CD14-positive monocyte (primary cell): ENCODE measurements at regions not wholly inside any gene's neighbourhood (a gene's known extent, or its start where the extent isn't known, plus 50 kb on each side); places are given as distances from the start of the nearest gene placed in this dataset.

Experiments
- DNase-seq, 3 donors: peaks; one replicate each; pipeline ENCODE4 v3.0.0-alpha.2; 2011 to 2022
- H2AFZ ChIP-seq: 2 replicates; pipeline ENCODE4 v1.6.0; 2012; ENCODE audit warnings: mild to moderate bottlenecking, low read depth, low read length, inconsistent platforms; ENCODE audit not compliant: insufficient read depth, poor library complexity, severe bottlenecking
- H3K27ac ChIP-seq, 2 donors: 1 replicate in 1 of 2; 2 replicates in 1 of 2; pipeline ENCODE4 v1.5.1; 2012 to 2013; ENCODE audit warnings: low read length in 2 of 2, control low read depth in 1 of 2, inconsistent platforms in 1 of 2, low read depth in 1 of 2, mild to moderate bottlenecking in 1 of 2
- H3K27me3 ChIP-seq, 2 donors: one replicate each; pipeline versions ENCODE4 v1.6.0 to v1.6.1; 2011 to 2013; ENCODE audit warnings: low read length in 2 of 2; ENCODE audit not compliant: control insufficient read depth in 2 of 2, insufficient read depth in 2 of 2
- H3K36me3 ChIP-seq, 2 donors: replicated peaks in 1 of 2; 1 replicate in 1 of 2; 2 replicates in 1 of 2; pipeline versions ENCODE4 v1.5.1 to v1.6.1; 2012 to 2013; ENCODE audit warnings: low read length in 2 of 2, control low read depth in 1 of 2, inconsistent platforms in 1 of 2, mild to moderate bottlenecking in 1 of 2; ENCODE audit not compliant: insufficient read depth in 2 of 2, control insufficient read depth in 1 of 2
- H3K4me1 ChIP-seq, 2 donors: 1 replicate in 1 of 2; 2 replicates in 1 of 2; pipeline versions ENCODE4 v1.5.1 to v1.6.1; 2012 to 2013; ENCODE audit warnings: low read length in 2 of 2, control low read depth in 1 of 2, inconsistent platforms in 1 of 2, mild to moderate bottlenecking in 1 of 2, moderate library complexity in 1 of 2; ENCODE audit not compliant: insufficient read depth in 2 of 2, control insufficient read depth in 1 of 2
- H3K4me2 ChIP-seq: replicated peaks from 2 replicates; pipeline ENCODE3; 2012; ENCODE audit warnings: low read length, moderate library complexity, mild to moderate bottlenecking; ENCODE audit not compliant: poor library complexity, severe bottlenecking; ENCODE audit errors: extremely low read depth
- H3K4me3 ChIP-seq, 3 experiments: fragments of 200-600 bp in 1 of 3; sonication (generic) in 1 of 3; replicated peaks in 1 of 3; 1 replicate in 2 of 3; 2 replicates in 1 of 3; pipeline ENCODE4 v1.5.1; 2011 to 2013; ENCODE audit warnings: low read length in 3 of 3, mild to moderate bottlenecking in 3 of 3, control low read depth in 2 of 3, low read depth in 2 of 3, inconsistent platforms in 1 of 3, moderate library complexity in 1 of 3
- H3K79me2 ChIP-seq: 2 replicates; pipeline ENCODE4 v1.6.0; 2012; ENCODE audit warnings: mild to moderate bottlenecking, control low read depth, inconsistent platforms, low read length, moderate library complexity; ENCODE audit not compliant: insufficient read depth
- H3K9ac ChIP-seq: 2 replicates; pipeline ENCODE4 v1.6.0; 2017; ENCODE audit warnings: low read length, mild to moderate bottlenecking; ENCODE audit not compliant: insufficient read depth, poor library complexity, severe bottlenecking
- H3K9me3 ChIP-seq, 2 donors: replicated peaks in 1 of 2; 1 replicate in 1 of 2; 2 replicates in 1 of 2; pipeline versions ENCODE4 v1.5.1 to v1.6.1; 2012 to 2013; ENCODE audit warnings: low read length in 2 of 2, control low read depth in 1 of 2; ENCODE audit not compliant: control insufficient read depth in 1 of 2, insufficient read depth in 1 of 2
- H4K20me1 ChIP-seq: 2 replicates; pipeline ENCODE4 v1.6.0; 2012; ENCODE audit warnings: mild to moderate bottlenecking, low read length, control low read depth, moderate library complexity; ENCODE audit not compliant: insufficient read depth
- H3K27ac Mint-ChIP-seq, 7 donors: one replicate each; pipeline ENCODE4 v1.8.0; 2020; ENCODE audit warnings: mild to moderate bottlenecking in 7 of 7, mixed read lengths in 7 of 7, moderate library complexity in 6 of 7, inconsistent platforms in 2 of 7
- H3K27me3 Mint-ChIP-seq, 3 donors: one replicate each; pipeline ENCODE4 v1.8.0; 2021 to 2022; ENCODE audit warnings: low read depth in 3 of 3, mild to moderate bottlenecking in 3 of 3, mixed read lengths in 3 of 3, moderate library complexity in 3 of 3, inconsistent platforms in 1 of 3
- H3K36me3 Mint-ChIP-seq, 2 donors: one replicate each; pipeline ENCODE4 v1.8.0; 2020; ENCODE audit warnings: mixed read lengths in 2 of 2, inconsistent platforms in 1 of 2, mild to moderate bottlenecking in 1 of 2
- H3K4me1 Mint-ChIP-seq: one replicate; pipeline ENCODE4 v1.8.0; 2020; ENCODE audit warnings: mild to moderate bottlenecking, mixed read lengths
- H3K4me3 Mint-ChIP-seq, 2 donors: one replicate each; pipeline ENCODE4 v1.8.0; 2020; ENCODE audit warnings: mild to moderate bottlenecking in 2 of 2, mixed read lengths in 2 of 2, moderate library complexity in 1 of 2
- H3K9me3 Mint-ChIP-seq, 7 donors: one replicate each; pipeline ENCODE4 v1.8.0; 2020 to 2022; ENCODE audit warnings: mixed read lengths in 7 of 7, mild to moderate bottlenecking in 6 of 7, moderate library complexity in 6 of 7, inconsistent platforms in 2 of 7
- CTCF ChIP-seq: fragments of 200-600 bp; IDR thresholded peaks from one replicate; pipeline ENCODE4 v1.8.0; 2022; ENCODE audit warnings: antibody characterized with exemption, mild to moderate bottlenecking
- WGBS: methylation state at CpG from one replicate; pipeline ENCODE4 v1.1.5; 2013; ENCODE audit warnings: missing lambda C conversion rate; ENCODE audit not compliant: insufficient coverage; 5-methylcytosine and 5-hydroxymethylcytosine counted together
- intact Hi-C, 2 donors: fragments of 100-400 bp; cut with micrococcal nuclease; formaldehyde crosslinking; loops; one replicate each; pipeline versions ENCODE4 v1.15.0 to v1.15.1; 2023

GRCh38 chr6:23532227-23532626 is 593.8 kb upstream of the NRSN1 start:
- H4K20me1 ChIP-seq: no peaks in the 10 kb centered on the region
- no peaks in the 10 kb centered on the region for H3K4me1 Mint-ChIP-seq
- no peaks in the 10 kb centered on the region for H3K27me3 ChIP-seq
- H3K9me3 ChIP-seq: no peaks in the 10 kb centered on the region
- H3K4me3 ChIP-seq: no peak overlapping the region
- peaks cover 0 to 16% (median 4%) of the 10 kb centered on the region in 7 donors for H3K9me3 Mint-ChIP-seq
- H3K9ac ChIP-seq: no peak overlapping the region
- no peak overlapping the region for H3K4me2 ChIP-seq
- TF ChIP-seq CTCF: no peak
- no peak for DNase-seq
- H3K79me2 ChIP-seq: no peaks in the 10 kb centered on the region
- no peaks in the 10 kb centered on the region for H3K27me3 Mint-ChIP-seq
- intact Hi-C loops: no loop called here
- H2AFZ ChIP-seq: no peak overlapping the region
- no peaks in the 10 kb centered on the region for H3K36me3 ChIP-seq
- H3K4me1 ChIP-seq: no peaks in the 10 kb centered on the region
- no peak overlapping the region for H3K4me3 Mint-ChIP-seq
- no peaks in the 10 kb centered on the region for H3K36me3 Mint-ChIP-seq
- no peak overlapping the region for H3K27ac Mint-ChIP-seq
- no peak overlapping the region for H3K27ac ChIP-seq

GRCh38 chr6:23533311-23533710 is 592.7 kb upstream of the NRSN1 start:
- Histone ChIP-seq H3K4me3 (no peak overlapping the region), H3K79me2 (no peaks in the 10 kb centered on the region), H3K9ac (no peak overlapping the region), H3K27me3 (no peaks in the 10 kb centered on the region), H3K4me1 (no peaks in the 10 kb centered on the region), H2AFZ (no peak overlapping the region), H4K20me1 (no peaks in the 10 kb centered on the region), H3K27ac (no peak overlapping the region), H3K36me3 (no peaks in the 10 kb centered on the region), H3K9me3 (peaks cover 0 to 3% of the 10 kb centered on the region in 2 donors), H3K4me2 (no peak overlapping the region)
- intact Hi-C loops: no loop called here
- no peak overlapping the region for H3K27ac Mint-ChIP-seq
- no peak for TF ChIP-seq CTCF
- H3K36me3 Mint-ChIP-seq: no peaks in the 10 kb centered on the region
- peaks cover 0 to 9% (median 3%) of the 10 kb centered on the region in 7 donors for H3K9me3 Mint-ChIP-seq
- H3K4me1 Mint-ChIP-seq: no peaks in the 10 kb centered on the region
- H3K27me3 Mint-ChIP-seq: no peaks in the 10 kb centered on the region
- 100% methylated on average over 2 of the region's 2 CpGs for WGBS
- no peak for DNase-seq
- H3K4me3 Mint-ChIP-seq: no peak overlapping the region
